Thyroid gland (tissue), 4 donors: ENCODE measurements at regions not wholly inside any gene's neighbourhood (a gene's known extent, or its start where the extent isn't known, plus 50 kb on each side); places are given as distances from the start of the nearest gene placed in this dataset.

Source experiments
- POLR2A ChIP-seq, 2 donors: fragments of 450-650 bp; IDR thresholded peaks; one replicate each; pipeline ENCODE4 v1.6.1; 2017; ENCODE audit warnings: antibody characterized with exemption in 2 of 2, mild to moderate bottlenecking in 2 of 2, moderate library complexity in 1 of 2
- TF ChIP-seq, protein P1 (sequence below), 6 experiments: fragments of 200-600 bp in 3 of 6; fragments of 450-650 bp in 3 of 6; sonication (generic) in 3 of 6; IDR thresholded peaks; one replicate each; pipeline ENCODE4 v1.5.1; 2016 to 2019; ENCODE audit warnings: antibody characterized with exemption in 6 of 6, mild to moderate bottlenecking in 2 of 6, inconsistent platforms in 1 of 6, moderate library complexity in 1 of 6

DNA sequence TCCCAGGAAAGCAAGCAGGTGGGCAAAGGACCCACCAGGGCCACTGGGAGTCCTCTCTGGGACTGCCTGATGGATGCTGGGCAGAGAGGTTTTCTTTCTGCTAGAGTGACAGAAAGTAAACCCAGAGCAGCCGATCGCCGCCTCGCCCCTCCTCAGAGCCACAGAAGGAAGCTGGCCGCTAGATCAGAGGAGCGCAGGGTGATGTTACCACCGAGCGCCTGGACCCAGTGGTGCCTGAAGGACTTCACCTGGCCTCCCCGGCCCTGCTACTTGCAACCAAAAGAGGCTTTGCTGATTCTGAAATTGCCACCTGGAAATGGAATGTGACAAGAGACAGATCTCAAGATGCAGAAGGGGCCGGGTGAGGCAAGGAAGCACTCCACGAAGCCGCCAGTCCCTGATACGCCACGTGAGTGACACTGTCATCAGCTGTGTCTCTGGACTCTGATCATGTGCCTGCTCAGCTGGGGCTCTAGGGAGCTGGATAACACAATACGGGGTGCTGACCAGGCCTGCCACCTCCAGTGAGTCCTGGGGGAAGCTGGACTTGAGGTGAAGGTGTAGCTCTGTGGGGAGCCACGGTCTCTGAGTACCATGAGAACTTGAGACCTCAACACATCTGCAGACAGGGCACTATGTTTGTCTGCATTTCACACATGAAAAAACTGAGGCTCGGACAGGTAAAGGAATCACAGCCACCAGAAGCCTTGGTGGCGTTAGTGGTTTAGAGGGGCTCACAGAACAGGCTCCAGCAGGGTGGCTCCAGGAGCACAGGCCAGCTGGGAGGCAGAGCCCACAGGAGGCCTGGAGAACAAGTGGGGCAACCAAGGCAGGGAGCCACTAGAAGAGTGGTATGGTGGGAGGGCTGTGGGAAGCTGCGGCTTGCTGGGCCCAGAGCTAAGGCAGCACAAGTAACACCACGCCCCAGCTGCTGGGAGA lies 137.9 kb upstream of the PRR20G start:
- TF ChIP-seq, protein P1, sequence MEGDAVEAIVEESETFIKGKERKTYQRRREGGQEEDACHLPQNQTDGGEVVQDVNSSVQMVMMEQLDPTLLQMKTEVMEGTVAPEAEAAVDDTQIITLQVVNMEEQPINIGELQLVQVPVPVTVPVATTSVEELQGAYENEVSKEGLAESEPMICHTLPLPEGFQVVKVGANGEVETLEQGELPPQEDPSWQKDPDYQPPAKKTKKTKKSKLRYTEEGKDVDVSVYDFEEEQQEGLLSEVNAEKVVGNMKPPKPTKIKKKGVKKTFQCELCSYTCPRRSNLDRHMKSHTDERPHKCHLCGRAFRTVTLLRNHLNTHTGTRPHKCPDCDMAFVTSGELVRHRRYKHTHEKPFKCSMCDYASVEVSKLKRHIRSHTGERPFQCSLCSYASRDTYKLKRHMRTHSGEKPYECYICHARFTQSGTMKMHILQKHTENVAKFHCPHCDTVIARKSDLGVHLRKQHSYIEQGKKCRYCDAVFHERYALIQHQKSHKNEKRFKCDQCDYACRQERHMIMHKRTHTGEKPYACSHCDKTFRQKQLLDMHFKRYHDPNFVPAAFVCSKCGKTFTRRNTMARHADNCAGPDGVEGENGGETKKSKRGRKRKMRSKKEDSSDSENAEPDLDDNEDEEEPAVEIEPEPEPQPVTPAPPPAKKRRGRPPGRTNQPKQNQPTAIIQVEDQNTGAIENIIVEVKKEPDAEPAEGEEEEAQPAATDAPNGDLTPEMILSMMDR (IDR thresholded peaks at IDR 0.05) = no peak
- no peak for TF ChIP-seq POLR2A (IDR thresholded peaks at IDR 0.05)
